HCT116 (cell line): ENCODE measurements at regions not wholly inside any gene's neighbourhood (a gene's known extent, or its start where the extent isn't known, plus 50 kb on each side); places are given as distances from the start of the nearest gene placed in this dataset.

Experiments
- ATAC-seq: fragments of 200-7000 bp; cut with Tn5 transposase; 2 replicates; pipeline ENCODE4 v1.9.1; 2020; ENCODE audit warnings: mild to moderate bottlenecking, moderate library complexity
- BruUV-seq: library from RNA; stranded (reverse); fragments of 400-500 nt; replicated peaks from 2 replicates; lab custom pipeline; 2021; lab: Mats Ljungman, UMichigan
- CTCF ChIA-PET: fragments of 300-600 bp; sonication (Branson Sonifier 250); formaldehyde crosslinking; loops from one replicate; lab custom pipeline; 2021; ENCODE audit warnings: antibody characterized with exemption; lab: Charles Lee
- POLR2A ChIA-PET: fragments of 300-600, 350-600 bp; sonication (Branson Sonifier 250); formaldehyde crosslinking; loops from one replicate; lab custom pipeline; 2021; ENCODE audit warnings: antibody characterized with exemption; lab: Charles Lee
- RAD21 ChIA-PET, 2 experiments: fragments of 300-600 bp; sonication (Branson Sonifier 250); formaldehyde crosslinking; loops; one replicate each; lab custom pipeline; 2023; ENCODE audit warnings: low total read pairs in 2 of 2; ENCODE audit not compliant: uncharacterized antibody in 2 of 2, unreplicated experiment in 2 of 2, low non-redundant PET in 1 of 2; lab: Charles Lee
- DNase-seq: peaks from one replicate; pipeline ENCODE4 v3.0.0-alpha.2; 2010; ENCODE audit warnings: low read depth, low spot score
- H2AFZ ChIP-seq: fragments of 200-600 bp; shearing (Covaris generic), sonication (generic); 2 replicates; pipeline ENCODE4 v1.6.1; 2017; ENCODE audit warnings: low read depth, mixed run types, mixed read lengths, antibody characterized with exemption, low read length; ENCODE audit not compliant: poor library complexity, severe bottlenecking
- H3K27ac ChIP-seq: 2 replicates; pipeline ENCODE4 v1.5.1; 2012; ENCODE audit warnings: low read depth, low read length
- H3K27me3 ChIP-seq: fragments of 200-600 bp; sonication (generic); 2 replicates; pipeline ENCODE4 v1.6.1; 2016; ENCODE audit warnings: mixed run types, low read length, mixed read lengths; ENCODE audit not compliant: insufficient read depth
- H3K36me3 ChIP-seq, 2 experiments: fragments of 200-500 bp in 1 of 2; fragments of 200-600 bp in 1 of 2; sonication (Bioruptor generic) in 1 of 2; sonication (generic) in 1 of 2; 2 replicates each; pipeline versions ENCODE4 v1.5.1 to v1.6.1; 2014 to 2016; ENCODE audit warnings: low read length in 2 of 2, inconsistent platforms in 1 of 2, mixed read lengths in 1 of 2, mixed run types in 1 of 2; ENCODE audit not compliant: insufficient read depth in 2 of 2, control insufficient read depth in 1 of 2
- H3K4me1 ChIP-seq, 2 experiments: fragments of 200-600 bp in 1 of 2; sonication (generic) in 1 of 2; 2 replicates each; pipeline versions ENCODE4 v1.5.1 to v1.6.1; 2012 to 2017; ENCODE audit warnings: low read length in 2 of 2, inconsistent platforms in 1 of 2, mild to moderate bottlenecking in 1 of 2, mixed read lengths in 1 of 2, mixed run types in 1 of 2, moderate library complexity in 1 of 2; ENCODE audit not compliant: insufficient read depth in 2 of 2, control insufficient read depth in 1 of 2
- H3K4me2 ChIP-seq: fragments of 200-600 bp; sonication (generic); 2 replicates; pipeline ENCODE4 v1.6.1; 2017; ENCODE audit warnings: mixed run types, low read length, mixed read lengths
- H3K4me3 ChIP-seq, 2 experiments: fragments of 200-600 bp in 1 of 2; sonication (generic) in 1 of 2; replicated peaks in 1 of 2; 2 replicates each; pipeline ENCODE4 v1.5.1; 2011 to 2016; ENCODE audit warnings: low read length in 2 of 2, control low read depth in 1 of 2, low read depth in 1 of 2, mild to moderate bottlenecking in 1 of 2, mixed read lengths in 1 of 2, mixed run types in 1 of 2
- H3K79me2 ChIP-seq: fragments of 200-600 bp; sonication (generic); 2 replicates; pipeline ENCODE4 v1.6.1; 2017; ENCODE audit warnings: mild to moderate bottlenecking, mixed run types, low read length, moderate library complexity, mixed read lengths; ENCODE audit not compliant: insufficient read depth
- H3K9ac ChIP-seq: fragments of 200-600 bp; sonication (generic); 2 replicates; pipeline ENCODE4 v1.6.1; 2016; ENCODE audit warnings: low read length, mixed read lengths
- H3K9me2 ChIP-seq: fragments of 200-600 bp; sonication (generic), shearing (Covaris generic); 2 replicates; pipeline ENCODE4 v1.6.1; 2017; ENCODE audit warnings: mixed run types, mild to moderate bottlenecking, moderate library complexity; ENCODE audit not compliant: insufficient read depth
- H3K9me3 ChIP-seq, 2 experiments: fragments of 200-500 bp in 1 of 2; fragments of 200-600 bp in 1 of 2; sonication (Bioruptor generic) in 1 of 2; sonication (generic) in 1 of 2; 2 replicates each; pipeline ENCODE4 v1.6.1; 2014 to 2017; ENCODE audit warnings: low read length in 2 of 2, mixed read lengths in 2 of 2, inconsistent platforms in 1 of 2, low read depth in 1 of 2, mild to moderate bottlenecking in 1 of 2, mixed run types in 1 of 2, moderate library complexity in 1 of 2; ENCODE audit not compliant: control insufficient read depth in 1 of 2, insufficient read depth in 1 of 2
- H4K20me1 ChIP-seq: fragments of 200-600 bp; sonication (generic), shearing (Covaris generic); 2 replicates; pipeline ENCODE4 v1.6.1; 2017; ENCODE audit warnings: mixed run types, mild to moderate bottlenecking, moderate library complexity; ENCODE audit not compliant: insufficient read depth
- CBX3 ChIP-seq: IDR thresholded peaks from 2 replicates; pipeline ENCODE4 v1.6.1; 2012; ENCODE audit warnings: low read depth
- CEBPB ChIP-seq: IDR thresholded peaks from 2 replicates; pipeline ENCODE4 v1.6.1; 2012; ENCODE audit warnings: low read depth
- EGR1 ChIP-seq: IDR thresholded peaks from 2 replicates; pipeline ENCODE4 v1.6.1; 2012; ENCODE audit warnings: low read depth
- EZH2 ChIP-seq: fragments of 200-600 bp; sonication (generic); IDR thresholded peaks from 2 replicates; pipeline ENCODE4 v1.6.1; 2017; ENCODE audit warnings: antibody characterized with exemption, mixed run types
- EZH2phosphoT487 ChIP-seq: fragments of 200-600 bp; IDR thresholded peaks from 2 replicates; pipeline ENCODE4 v1.6.1; 2018; ENCODE audit warnings: antibody characterized with exemption, borderline replicate concordance
- FOSL1 ChIP-seq: IDR thresholded peaks from 2 replicates; pipeline ENCODE4 v1.6.1; 2012; ENCODE audit warnings: low read depth
- JUND ChIP-seq: IDR thresholded peaks from 2 replicates; pipeline ENCODE4 v1.6.1; 2012
- POLR2A ChIP-seq: IDR thresholded peaks from 2 replicates; pipeline ENCODE4 v1.7.0; 2011; ENCODE audit warnings: borderline replicate concordance; ENCODE audit not compliant: insufficient read depth, insufficient read length; ENCODE audit errors: extremely low read depth
- RAD21 ChIP-seq: IDR thresholded peaks from 2 replicates; pipeline ENCODE4 v1.6.1; 2012; ENCODE audit warnings: low read depth, mild to moderate bottlenecking
- SIN3A ChIP-seq: IDR thresholded peaks from 2 replicates; pipeline ENCODE4 v1.6.1; 2012; ENCODE audit warnings: low read depth
- SP1 ChIP-seq: IDR thresholded peaks from 2 replicates; pipeline ENCODE4 v1.6.1; 2012; ENCODE audit warnings: low read depth
- SRF ChIP-seq: IDR thresholded peaks from 2 replicates; pipeline ENCODE4 v1.6.1; 2012; ENCODE audit warnings: low read depth
- YY1 ChIP-seq: IDR thresholded peaks from 2 replicates; pipeline ENCODE4 v1.6.1; 2011; ENCODE audit warnings: low read length, low read depth, moderate library complexity, mild to moderate bottlenecking; ENCODE audit not compliant: insufficient replicate concordance; ENCODE audit errors: extremely low read depth
- ZFX ChIP-seq: fragments of 450-650 bp; IDR thresholded peaks from 2 replicates; pipeline ENCODE4 v1.6.1; 2017
- ZNF274 ChIP-seq: fragments of 200-500 bp; sonication (Bioruptor generic); IDR thresholded peaks from 2 replicates; pipeline ENCODE4 v1.6.1; 2014; ENCODE audit warnings: mild to moderate bottlenecking, low read depth, low read length, inconsistent platforms
- intact Hi-C: fragments of 100-400 bp; cut with micrococcal nuclease; formaldehyde crosslinking; loops from 2 replicates; pipeline ENCODE4 v1.10.0; 2022
- TF ChIP-seq, protein P1 (sequence below): IDR thresholded peaks from 2 replicates; pipeline ENCODE4 v1.6.1; 2012
- TF ChIP-seq, protein P2 (sequence below): IDR thresholded peaks from 2 replicates; pipeline ENCODE4 v1.6.1; 2012; ENCODE audit warnings: low read depth

DNA sequence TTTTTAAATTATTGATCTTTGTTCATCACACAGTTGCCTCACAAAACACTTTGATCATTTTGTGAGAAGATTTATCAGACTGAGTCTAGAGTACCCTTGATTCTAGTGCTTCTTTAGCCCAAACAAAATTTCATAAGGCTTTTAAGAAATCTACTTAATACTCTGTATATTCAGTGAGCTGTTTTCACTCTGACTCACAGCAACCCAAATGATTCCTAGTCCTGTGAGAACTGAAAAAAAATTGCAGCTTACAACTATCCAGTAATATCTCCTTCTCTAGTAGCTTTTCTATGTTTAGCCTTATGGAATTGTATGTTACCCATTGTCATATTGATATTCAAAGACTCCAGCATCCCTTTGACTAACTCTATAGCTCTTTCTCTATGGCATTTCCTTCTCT is 915.6 kb downstream of the AMY1C start:
- ChIA-PET CTCF (no interaction called here), POLR2A (no interaction called here), RAD21 (no interaction called here)
- intact Hi-C loops = no loop called here
- no peak for ATAC-seq
- Histone ChIP-seq H3K4me3 (no peak overlapping the region), H3K27ac (no peak overlapping the region), H2AFZ (no peak overlapping the region), H3K9me2 (no peaks in the 10 kb centered on the region), H4K20me1 (no peaks in the 10 kb centered on the region), H3K4me2 (no peak overlapping the region), H3K9ac (no peak overlapping the region), H3K36me3 (no peaks in the 10 kb centered on the region), H3K27me3 (no peaks in the 10 kb centered on the region), H3K79me2 (no peaks in the 10 kb centered on the region), H3K4me1 (no peaks in the 10 kb centered on the region), H3K9me3 (peaks cover 0 to 6% of the 10 kb centered on the region in 2 experiments; a peak in 1 of 4 replicates)
- TF ChIP-seq ZNF274 = no peak
- no peak for TF ChIP-seq ZFX
- TF ChIP-seq, protein P1, sequence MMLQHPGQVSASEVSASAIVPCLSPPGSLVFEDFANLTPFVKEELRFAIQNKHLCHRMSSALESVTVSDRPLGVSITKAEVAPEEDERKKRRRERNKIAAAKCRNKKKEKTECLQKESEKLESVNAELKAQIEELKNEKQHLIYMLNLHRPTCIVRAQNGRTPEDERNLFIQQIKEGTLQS = no peak
- TF ChIP-seq RAD21 = no peak
- TF ChIP-seq EGR1 = no peak
- no peak for TF ChIP-seq FOSL1
- no peak for DNase-seq
- no TSS peak for BruUV-seq

DNA sequence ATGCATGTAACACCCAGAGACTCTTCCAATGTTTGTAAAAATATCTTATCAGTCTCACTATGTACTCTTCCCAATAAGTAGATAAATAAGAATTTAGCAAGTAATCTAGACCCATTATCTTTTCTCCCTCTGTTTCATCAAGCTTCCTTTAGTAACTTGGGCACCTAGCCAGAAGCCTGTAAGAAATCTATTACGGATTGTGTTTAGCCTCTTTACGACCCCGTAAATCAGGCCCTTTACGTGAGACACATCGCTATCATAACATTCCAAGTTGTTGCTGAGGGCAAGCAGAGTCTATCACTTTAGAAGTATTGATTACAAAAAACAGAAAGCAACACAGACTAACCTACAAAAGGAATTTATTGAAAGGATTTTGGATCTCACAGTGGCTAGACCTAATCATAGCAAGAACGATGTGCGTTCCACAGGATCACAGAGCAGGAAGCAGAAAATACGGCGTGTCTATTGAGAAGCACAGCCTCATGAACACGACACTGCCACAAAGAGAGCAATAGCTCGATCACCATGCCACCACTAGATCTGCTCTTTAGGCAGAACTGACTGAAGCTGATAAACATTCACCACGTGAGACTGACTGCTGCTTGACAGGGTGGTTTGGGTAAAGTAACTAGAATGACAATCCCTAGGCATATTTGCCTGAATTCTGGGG is 922.1 kb downstream of the AMY1C start:
- Histone ChIP-seq H3K9me3 (peaks cover 0 to 5% of the 10 kb centered on the region in 2 experiments; a peak in 2 of 4 replicates), H4K20me1 (no peaks in the 10 kb centered on the region), H3K4me1 (no peaks in the 10 kb centered on the region), H3K27me3 (no peaks in the 10 kb centered on the region), H3K4me3 (no peak overlapping the region), H2AFZ (no peak overlapping the region), H3K27ac (no peak overlapping the region), H3K79me2 (no peaks in the 10 kb centered on the region), H3K36me3 (no peaks in the 10 kb centered on the region), H3K4me2 (no peak overlapping the region), H3K9ac (no peak overlapping the region), H3K9me2 (no peaks in the 10 kb centered on the region)
- ChIA-PET RAD21 (no interaction called here), CTCF (no interaction called here), POLR2A (no interaction called here)
- intact Hi-C loops = no loop called here
- DNase-seq = no peak
- no TSS peak for BruUV-seq
- no peak for ATAC-seq
- TF ChIP-seq POLR2A = no peak
- no peak for TF ChIP-seq FOSL1
- no peak for TF ChIP-seq SP1
- no peak for TF ChIP-seq ZFX
- TF ChIP-seq CBX3 = no peak
- no peak for TF ChIP-seq CEBPB
- TF ChIP-seq, protein P1 = no peak
- no peak for TF ChIP-seq RAD21
- no peak for TF ChIP-seq YY1
- TF ChIP-seq, protein P2, sequence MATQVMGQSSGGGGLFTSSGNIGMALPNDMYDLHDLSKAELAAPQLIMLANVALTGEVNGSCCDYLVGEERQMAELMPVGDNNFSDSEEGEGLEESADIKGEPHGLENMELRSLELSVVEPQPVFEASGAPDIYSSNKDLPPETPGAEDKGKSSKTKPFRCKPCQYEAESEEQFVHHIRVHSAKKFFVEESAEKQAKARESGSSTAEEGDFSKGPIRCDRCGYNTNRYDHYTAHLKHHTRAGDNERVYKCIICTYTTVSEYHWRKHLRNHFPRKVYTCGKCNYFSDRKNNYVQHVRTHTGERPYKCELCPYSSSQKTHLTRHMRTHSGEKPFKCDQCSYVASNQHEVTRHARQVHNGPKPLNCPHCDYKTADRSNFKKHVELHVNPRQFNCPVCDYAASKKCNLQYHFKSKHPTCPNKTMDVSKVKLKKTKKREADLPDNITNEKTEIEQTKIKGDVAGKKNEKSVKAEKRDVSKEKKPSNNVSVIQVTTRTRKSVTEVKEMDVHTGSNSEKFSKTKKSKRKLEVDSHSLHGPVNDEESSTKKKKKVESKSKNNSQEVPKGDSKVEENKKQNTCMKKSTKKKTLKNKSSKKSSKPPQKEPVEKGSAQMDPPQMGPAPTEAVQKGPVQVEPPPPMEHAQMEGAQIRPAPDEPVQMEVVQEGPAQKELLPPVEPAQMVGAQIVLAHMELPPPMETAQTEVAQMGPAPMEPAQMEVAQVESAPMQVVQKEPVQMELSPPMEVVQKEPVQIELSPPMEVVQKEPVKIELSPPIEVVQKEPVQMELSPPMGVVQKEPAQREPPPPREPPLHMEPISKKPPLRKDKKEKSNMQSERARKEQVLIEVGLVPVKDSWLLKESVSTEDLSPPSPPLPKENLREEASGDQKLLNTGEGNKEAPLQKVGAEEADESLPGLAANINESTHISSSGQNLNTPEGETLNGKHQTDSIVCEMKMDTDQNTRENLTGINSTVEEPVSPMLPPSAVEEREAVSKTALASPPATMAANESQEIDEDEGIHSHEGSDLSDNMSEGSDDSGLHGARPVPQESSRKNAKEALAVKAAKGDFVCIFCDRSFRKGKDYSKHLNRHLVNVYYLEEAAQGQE = no peak
- TF ChIP-seq SIN3A = no peak
- TF ChIP-seq SRF = no peak
- no peak for TF ChIP-seq EZH2
- no peak for TF ChIP-seq JUND
- TF ChIP-seq EZH2phosphoT487 = no peak
